Gastrocnemius medialis (tissue), 4 donors: ENCODE measurements at regions not wholly inside any gene's neighbourhood (a gene's known extent, or its start where the extent isn't known, plus 50 kb on each side); places are given as distances from the start of the nearest gene placed in this dataset.

Experiments used
- ATAC-seq, 2 donors: fragments of 150-250 bp; one replicate each; pipeline ENCODE4 v1.9.1; 2016
- DNase-seq, 2 donors: peaks; one replicate each; pipeline ENCODE4 v3.0.0-alpha.2; 2019
- H3K27ac ChIP-seq, 4 donors: fragments of 200-600 bp; sonication (generic); 1 replicate in 1 of 4; 2 replicates in 3 of 4; pipeline ENCODE4 v1.5.1; 2016 to 2018; ENCODE audit warnings: mild to moderate bottlenecking in 2 of 4, moderate library complexity in 1 of 4
- H3K27me3 ChIP-seq, 3 donors: fragments of 200-600 bp; sonication (generic) in 2 of 3; 1 replicate in 1 of 3; 2 replicates in 2 of 3; pipeline versions ENCODE4 v1.5.1 to v1.6.0; 2016 to 2019; ENCODE audit warnings: mild to moderate bottlenecking in 1 of 3, moderate library complexity in 1 of 3
- H3K36me3 ChIP-seq, 2 donors: fragments of 200-600 bp; sonication (generic) in 1 of 2; one replicate each; pipeline ENCODE4 v1.5.1; 2017 to 2018
- H3K4me1 ChIP-seq, 2 donors: fragments of 200-600 bp; sonication (generic) in 1 of 2; one replicate each; pipeline ENCODE4 v1.5.1; 2016 to 2017; ENCODE audit warnings: mild to moderate bottlenecking in 2 of 2
- H3K4me3 ChIP-seq, 4 donors: fragments of 200-600 bp; sonication (generic) in 3 of 4; 1 replicate in 1 of 4; 2 replicates in 3 of 4; pipeline ENCODE4 v1.5.1; 2016 to 2019; ENCODE audit warnings: mild to moderate bottlenecking in 2 of 4
- H3K9me3 ChIP-seq, 3 donors: fragments of 200-600 bp; sonication (generic) in 2 of 3; 1 replicate in 1 of 3; 2 replicates in 2 of 3; pipeline ENCODE4 v1.5.1; 2016 to 2019
- POLR2A ChIP-seq, 2 donors: fragments of 450-650 bp; IDR thresholded peaks; one replicate each; pipeline ENCODE4 v1.6.1; 2017; ENCODE audit warnings: antibody characterized with exemption in 2 of 2, mild to moderate bottlenecking in 2 of 2, moderate library complexity in 2 of 2
- in situ Hi-C, 4 donors: fragments of 200-750 bp; cut with MboI; loops; one replicate each; pipeline versions ENCODE4 v1.15.0 to v1.8.0; 2017; ENCODE audit warnings: low sequenced_read_pairs in 4 of 4
- intact Hi-C: fragments of 100-400 bp; cut with DNase I; formaldehyde crosslinking; loops from one replicate; pipeline ENCODE4 v1.15.1; 2023; ENCODE audit warnings: low total_unique reads
- TF ChIP-seq, protein P1 (sequence below), 5 experiments: fragments of 450-650 bp in 3 of 5; fragments of 200-600 bp in 2 of 5; sonication (generic) in 2 of 5; IDR thresholded peaks in 4 of 5; conservative IDR thresholded peaks in 1 of 5; 1 replicate in 4 of 5; 2 replicates in 1 of 5; pipeline ENCODE4 v1.5.1; 2016 to 2019; ENCODE audit warnings: antibody characterized with exemption in 5 of 5, mild to moderate bottlenecking in 3 of 5, moderate library complexity in 3 of 5

DNA sequence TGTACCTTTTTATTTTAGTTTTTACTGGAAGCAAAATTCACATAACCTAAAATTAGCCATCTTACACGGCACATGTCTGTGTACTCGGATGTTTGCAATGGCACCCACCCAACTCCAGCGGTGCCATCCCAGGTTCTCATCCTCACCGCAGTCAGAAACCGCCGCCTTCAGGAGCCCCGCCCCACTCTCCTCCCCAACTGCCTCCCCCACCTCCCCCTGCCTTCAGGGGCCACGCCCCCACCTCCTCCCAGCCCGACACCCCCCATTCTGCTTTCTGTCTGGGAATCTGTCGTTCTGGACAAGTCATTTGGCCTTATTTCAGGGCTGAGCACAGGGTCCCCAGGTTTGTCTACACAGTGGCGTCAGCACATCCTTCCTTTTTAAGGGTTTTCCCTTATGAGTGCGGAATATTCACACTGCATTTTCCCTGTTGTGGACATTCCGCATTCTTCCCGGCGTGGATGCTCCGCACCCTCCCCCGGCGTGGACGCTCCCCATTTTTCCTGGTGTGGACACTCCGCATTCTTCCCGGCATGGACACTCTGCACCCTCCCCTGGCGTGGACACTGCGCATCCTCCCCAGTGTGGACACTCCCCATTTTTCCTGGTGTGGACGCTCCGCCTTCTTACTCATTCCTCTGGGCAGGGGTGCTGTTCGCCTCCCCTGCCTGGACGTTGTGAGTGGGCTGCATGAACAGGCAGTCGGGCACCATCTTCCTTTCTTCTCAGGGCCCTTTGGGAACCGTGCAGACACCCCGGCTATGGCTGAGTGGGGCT lies 135.4 kb upstream of the NKX1-1 start:
- intact Hi-C loops: no loop called here
- Histone ChIP-seq H3K4me3 (no peak overlapping the region), H3K27ac (no peak overlapping the region), H3K36me3 (no peaks in the 10 kb centered on the region), H3K9me3 (no peaks in the 10 kb centered on the region), H3K27me3 (peaks cover 0 to 6% (median 0%) of the 10 kb centered on the region in 3 donors), H3K4me1 (no peaks in the 10 kb centered on the region)
- TF ChIP-seq, protein P1, sequence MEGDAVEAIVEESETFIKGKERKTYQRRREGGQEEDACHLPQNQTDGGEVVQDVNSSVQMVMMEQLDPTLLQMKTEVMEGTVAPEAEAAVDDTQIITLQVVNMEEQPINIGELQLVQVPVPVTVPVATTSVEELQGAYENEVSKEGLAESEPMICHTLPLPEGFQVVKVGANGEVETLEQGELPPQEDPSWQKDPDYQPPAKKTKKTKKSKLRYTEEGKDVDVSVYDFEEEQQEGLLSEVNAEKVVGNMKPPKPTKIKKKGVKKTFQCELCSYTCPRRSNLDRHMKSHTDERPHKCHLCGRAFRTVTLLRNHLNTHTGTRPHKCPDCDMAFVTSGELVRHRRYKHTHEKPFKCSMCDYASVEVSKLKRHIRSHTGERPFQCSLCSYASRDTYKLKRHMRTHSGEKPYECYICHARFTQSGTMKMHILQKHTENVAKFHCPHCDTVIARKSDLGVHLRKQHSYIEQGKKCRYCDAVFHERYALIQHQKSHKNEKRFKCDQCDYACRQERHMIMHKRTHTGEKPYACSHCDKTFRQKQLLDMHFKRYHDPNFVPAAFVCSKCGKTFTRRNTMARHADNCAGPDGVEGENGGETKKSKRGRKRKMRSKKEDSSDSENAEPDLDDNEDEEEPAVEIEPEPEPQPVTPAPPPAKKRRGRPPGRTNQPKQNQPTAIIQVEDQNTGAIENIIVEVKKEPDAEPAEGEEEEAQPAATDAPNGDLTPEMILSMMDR (IDR thresholded peaks at IDR 0.05 in 4 of 5, conservative IDR thresholded peaks at IDR 0.05 in 1 of 5): no peak
- TF ChIP-seq POLR2A (IDR thresholded peaks at IDR 0.05): no peak
- DNase-seq (no peak), ATAC-seq (peak in 1 of 2 donors; percentile 39)
- in situ Hi-C loops: no loop called here

DNA sequence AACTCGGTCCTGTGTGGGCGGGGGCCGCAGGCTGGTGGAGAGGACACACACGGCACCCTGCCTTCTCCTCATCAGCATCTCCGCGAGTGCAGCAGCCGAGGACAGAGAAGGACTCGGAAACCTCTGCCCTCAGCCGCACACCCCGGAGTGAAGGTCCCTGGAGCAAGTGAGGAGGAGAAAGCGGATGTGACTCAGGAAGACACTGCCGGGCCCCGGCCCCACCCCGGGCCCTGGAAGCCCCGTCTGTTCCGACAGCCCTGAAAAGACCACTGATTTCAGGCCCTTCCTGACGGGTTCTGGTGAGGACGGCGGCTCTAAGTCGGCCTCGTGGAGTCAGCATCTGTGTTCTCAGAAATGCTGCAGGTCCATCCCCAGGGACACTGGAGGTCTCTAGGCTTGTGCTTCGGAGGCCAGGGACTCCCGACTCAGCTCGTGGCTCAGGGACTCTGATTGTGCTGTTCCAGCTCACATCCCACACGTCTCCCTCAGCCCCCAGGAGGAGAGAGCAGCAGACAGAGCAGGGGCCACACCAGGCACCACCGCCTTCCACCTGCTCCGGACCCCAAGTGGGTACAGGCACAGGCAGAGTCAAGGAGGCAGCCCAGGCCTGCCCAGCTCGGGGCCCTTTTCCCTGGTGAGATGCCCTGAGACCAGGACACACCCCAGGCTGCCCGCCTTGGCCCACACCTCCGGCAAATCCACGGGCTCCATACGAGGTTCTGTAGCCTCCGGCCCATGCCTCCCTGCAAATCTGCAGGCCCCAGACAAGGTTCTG lies 134.5 kb upstream of the NKX1-1 start:
- DNase-seq (no peak), ATAC-seq (no peak)
- TF ChIP-seq, protein P1 (IDR thresholded peaks at IDR 0.05 in 4 of 5, conservative IDR thresholded peaks at IDR 0.05 in 1 of 5): no peak
- no peak for TF ChIP-seq POLR2A (IDR thresholded peaks at IDR 0.05)
- H3K36me3 ChIP-seq: no peaks in the 10 kb centered on the region
- no peaks in the 10 kb centered on the region for H3K9me3 ChIP-seq
- no peak overlapping the region for H3K4me3 ChIP-seq
- H3K4me1 ChIP-seq: no peaks in the 10 kb centered on the region
- H3K27me3 ChIP-seq: peaks cover 0 to 6% (median 0%) of the 10 kb centered on the region in 3 donors
- in situ Hi-C loops (no loop called here), intact Hi-C loops (no loop called here)
- H3K27ac ChIP-seq: no peak overlapping the region

DNA sequence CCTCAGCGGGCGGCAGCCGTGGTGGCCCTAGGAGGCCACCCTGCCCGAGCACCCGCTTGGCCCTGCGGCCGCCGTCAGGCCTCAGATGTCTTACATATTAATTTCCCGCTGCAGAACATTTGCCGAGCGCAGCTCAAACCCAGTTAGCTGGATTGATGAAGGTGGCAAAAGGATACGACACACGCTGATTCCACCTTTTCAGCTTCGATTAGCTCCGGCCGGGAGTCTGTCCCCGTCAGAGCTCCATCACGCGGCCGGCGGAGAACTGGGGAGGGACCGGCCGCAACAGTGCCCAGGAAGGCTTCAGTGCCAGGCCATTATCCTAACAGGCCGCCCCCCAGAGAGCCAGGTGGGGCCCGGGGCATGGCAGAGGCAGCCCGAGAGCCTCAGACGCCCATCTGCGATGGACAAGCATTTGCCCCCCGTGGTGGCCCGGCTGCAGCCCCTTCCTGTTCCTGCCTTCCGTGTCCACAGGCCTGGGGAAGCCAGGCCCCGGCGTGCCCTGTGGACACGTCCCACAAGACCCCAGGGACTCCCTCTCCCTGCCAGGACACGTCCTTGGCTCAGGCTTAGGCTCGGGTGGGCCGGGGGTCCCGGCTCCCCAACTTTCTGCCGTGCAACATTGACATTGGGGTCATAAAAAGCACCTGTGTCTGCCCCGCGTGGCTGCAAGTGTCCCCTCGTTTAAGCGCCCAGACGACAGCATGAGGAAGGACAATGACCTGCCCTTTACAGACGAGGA lies 133.8 kb upstream of the NKX1-1 start:
- Histone ChIP-seq H3K4me3 (no peak overlapping the region), H3K9me3 (no peaks in the 10 kb centered on the region), H3K36me3 (no peaks in the 10 kb centered on the region), H3K27me3 (peaks cover under 1 to 6% (median 1%) of the 10 kb centered on the region in 3 donors), H3K27ac (no peak overlapping the region), H3K4me1 (no peaks in the 10 kb centered on the region)
- DNase-seq (no peak), ATAC-seq (no peak)
- no peak for TF ChIP-seq POLR2A (IDR thresholded peaks at IDR 0.05)
- TF ChIP-seq, protein P1 (IDR thresholded peaks at IDR 0.05 in 4 of 5, conservative IDR thresholded peaks at IDR 0.05 in 1 of 5): no peak
- intact Hi-C loops (no loop called here), in situ Hi-C loops (no loop called here)

DNA sequence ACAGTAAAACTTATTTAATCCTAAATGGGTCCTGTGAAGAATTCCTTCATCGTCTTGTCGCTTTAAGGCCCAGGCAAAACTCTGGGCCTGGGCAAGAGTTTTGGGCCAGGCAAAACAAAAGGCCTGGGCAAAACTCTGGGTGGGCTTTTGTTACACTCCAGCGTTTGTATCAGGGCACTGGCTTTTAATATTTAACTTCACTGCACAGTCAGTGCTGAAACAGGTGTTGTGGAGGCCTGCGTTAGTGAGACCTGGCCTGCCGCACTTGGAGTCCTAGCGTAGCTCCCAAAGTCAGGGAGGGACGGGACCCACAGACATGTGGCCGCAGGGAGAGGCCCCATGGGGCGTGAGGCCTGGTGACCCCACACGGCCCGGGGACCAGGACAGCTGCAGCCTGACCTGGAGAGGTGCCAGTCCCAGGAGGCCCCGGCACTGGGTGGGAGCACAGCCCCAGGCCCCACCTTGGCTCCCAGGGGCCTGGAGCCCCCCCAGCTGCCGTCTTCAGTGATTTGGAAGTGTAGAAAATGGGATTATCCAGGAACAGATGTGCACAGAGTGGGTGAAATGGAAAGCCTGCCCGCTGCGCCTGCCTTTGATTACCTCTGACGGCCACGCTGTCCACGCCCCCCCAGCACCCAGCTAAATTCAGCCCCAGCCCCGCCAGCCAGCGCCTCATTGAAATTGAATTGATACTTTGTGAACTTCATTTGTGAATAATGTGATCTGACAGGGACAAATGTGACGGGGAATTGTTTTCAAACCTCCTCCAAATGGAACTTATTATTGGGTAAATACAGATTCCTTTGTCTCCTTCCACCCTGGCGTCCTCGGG lies 132.9 kb upstream of the NKX1-1 start:
- Histone ChIP-seq H3K4me3 (no peak overlapping the region), H3K36me3 (no peaks in the 10 kb centered on the region), H3K27ac (no peak overlapping the region), H3K27me3 (peaks cover 6 to 7% (median 6%) of the 10 kb centered on the region in 3 donors), H3K4me1 (no peaks in the 10 kb centered on the region), H3K9me3 (no peaks in the 10 kb centered on the region)
- DNase-seq (no peak), ATAC-seq (no peak)
- intact Hi-C loops (no loop called here), in situ Hi-C loops (no loop called here)
- TF ChIP-seq, protein P1 (IDR thresholded peaks at IDR 0.05 in 4 of 5, conservative IDR thresholded peaks at IDR 0.05 in 1 of 5): no peak
- no peak for TF ChIP-seq POLR2A (IDR thresholded peaks at IDR 0.05)
